Natural killer cell treated with Interleukin-12 subunit alpha and Interleukin-12 subunit beta and Interleukin-15 and Interleukin-18, amount 100 ng/mL, for 72 hours (primary cell): ENCODE measurements at regions not wholly inside any gene's neighbourhood (a gene's known extent, or its start where the extent isn't known, plus 50 kb on each side); places are given as distances from the start of the nearest gene placed in this dataset.

Experiments used
- ATAC-seq, 2 donors: fragments of 150-1000 bp; cut with Tn5 transposase in 1 of 2; sonication (Bioruptor Pico), chemical (Tn5 transposase) in 1 of 2; 2 replicates each; pipeline ENCODE4 v1.10.0; 2021
- DNase-seq: peaks from one replicate; pipeline ENCODE4 v3.0.0; 2022; ENCODE audit warnings: low spot score
- H3K27ac Mint-ChIP-seq, 2 donors: 1 replicate in 1 of 2; 2 replicates in 1 of 2; pipeline ENCODE4 v1.8.0; 2022; ENCODE audit warnings: mixed read lengths in 2 of 2, mild to moderate bottlenecking in 1 of 2, moderate library complexity in 1 of 2
- H3K27me3 Mint-ChIP-seq, 2 donors: 1 replicate in 1 of 2; 2 replicates in 1 of 2; pipeline ENCODE4 v1.8.0; 2022; ENCODE audit warnings: mixed read lengths in 2 of 2
- H3K36me3 Mint-ChIP-seq: one replicate; pipeline ENCODE4 v1.8.0; 2022; ENCODE audit warnings: mixed read lengths
- H3K4me1 Mint-ChIP-seq, 2 donors: 1 replicate in 1 of 2; 2 replicates in 1 of 2; pipeline ENCODE4 v1.8.0; 2022; ENCODE audit warnings: low read depth in 2 of 2, mixed read lengths in 2 of 2, mild to moderate bottlenecking in 1 of 2
- H3K4me3 Mint-ChIP-seq: one replicate; pipeline ENCODE4 v1.8.0; 2022; ENCODE audit warnings: mixed read lengths
- H3K9me3 Mint-ChIP-seq: 2 replicates; pipeline ENCODE4 v1.8.0; 2022; ENCODE audit warnings: mixed read lengths

GRCh38 chr5:67255881-67256280 is 59.3 kb upstream of the CD180 start:
- no peak overlapping the region for H3K27ac Mint-ChIP-seq
- H3K4me1 Mint-ChIP-seq: peaks cover 0 to 20% of the 10 kb centered on the region in 2 donors
- H3K27me3 Mint-ChIP-seq: peaks cover 9 to 15% of the 10 kb centered on the region in 2 donors
- no peaks in the 10 kb centered on the region for H3K9me3 Mint-ChIP-seq
- no peak for DNase-seq
- H3K36me3 Mint-ChIP-seq: peaks cover 6% of the 10 kb centered on the region
- H3K4me3 Mint-ChIP-seq: no peak overlapping the region
- no peak for ATAC-seq

- H3K4me3 Mint-ChIP-seq: no peak overlapping the region
Observed at GRCh38 chr5:67253911-67254310, 57.3 kb upstream of the CD180 start.

GRCh38 chr5:67249590-67249895 is 52.9 kb upstream of the CD180 start:
- no peak for ATAC-seq
- no peaks in the 10 kb centered on the region for H3K36me3 Mint-ChIP-seq
- peaks cover 0 to 4% of the 10 kb centered on the region in 2 donors for H3K4me1 Mint-ChIP-seq

More at GRCh38 chr5:67253911-67254310, 57.3 kb upstream of the CD180 start:
- Mint-ChIP-seq H3K36me3 (peaks cover 6% of the 10 kb centered on the region), H3K27ac (no peak overlapping the region), H3K27me3 (peaks cover 2 to 8% of the 10 kb centered on the region in 2 donors), H3K4me1 (peaks cover 0 to 20% of the 10 kb centered on the region in 2 donors), H3K9me3 (no peaks in the 10 kb centered on the region)
- ATAC-seq (no peak), DNase-seq (no peak)

GRCh38 chr5:67248703-67249589 is 52.3 kb upstream of the CD180 start:
- Mint-ChIP-seq H3K4me1 (peaks cover 0 to 4% of the 10 kb centered on the region in 2 donors), H3K36me3 (no peaks in the 10 kb centered on the region), H3K27me3 (no peaks in the 10 kb centered on the region), H3K9me3 (no peaks in the 10 kb centered on the region), H3K27ac (no peak overlapping the region), H3K4me3 (no peak overlapping the region)
- DNase-seq (no peak), ATAC-seq (no peak)

More at GRCh38 chr5:67249590-67249895, 52.9 kb upstream of the CD180 start:
- Mint-ChIP-seq H3K27ac (no peak overlapping the region), H3K9me3 (no peaks in the 10 kb centered on the region), H3K4me3 (no peak overlapping the region), H3K27me3 (no peaks in the 10 kb centered on the region)
- no peak for DNase-seq

- ATAC-seq: no peak
- H3K27me3 Mint-ChIP-seq: no peaks in the 10 kb centered on the region
- H3K4me1 Mint-ChIP-seq: peaks cover 0 to 4% of the 10 kb centered on the region in 2 donors
- H3K36me3 Mint-ChIP-seq: no peaks in the 10 kb centered on the region
- no peaks in the 10 kb centered on the region for H3K9me3 Mint-ChIP-seq
- H3K4me3 Mint-ChIP-seq: no peak overlapping the region
- DNase-seq: no peak
- H3K27ac Mint-ChIP-seq: no peak overlapping the region
Observed at GRCh38 chr5:67246546-67247268, 50.1 kb upstream of the CD180 start.
